KBM-7 (cell line): ENCODE measurements at regions not wholly inside any gene's neighbourhood (a gene's known extent, or its start where the extent isn't known, plus 50 kb on each side); places are given as distances from the start of the nearest gene placed in this dataset.

Experiments
- DNase-seq: peaks from one replicate; pipeline ENCODE4 v3.0.0-alpha.2; 2015
- in situ Hi-C: fragments of 300-500 bp; cut with MboI; formaldehyde crosslinking; loops from 2 replicates; pipeline ENCODE4 v1.14.3; 2020; ENCODE audit warnings: low sequenced_read_pairs, low pct_unique_long_range_greater_than_20kb, mixed read lengths

DNA sequence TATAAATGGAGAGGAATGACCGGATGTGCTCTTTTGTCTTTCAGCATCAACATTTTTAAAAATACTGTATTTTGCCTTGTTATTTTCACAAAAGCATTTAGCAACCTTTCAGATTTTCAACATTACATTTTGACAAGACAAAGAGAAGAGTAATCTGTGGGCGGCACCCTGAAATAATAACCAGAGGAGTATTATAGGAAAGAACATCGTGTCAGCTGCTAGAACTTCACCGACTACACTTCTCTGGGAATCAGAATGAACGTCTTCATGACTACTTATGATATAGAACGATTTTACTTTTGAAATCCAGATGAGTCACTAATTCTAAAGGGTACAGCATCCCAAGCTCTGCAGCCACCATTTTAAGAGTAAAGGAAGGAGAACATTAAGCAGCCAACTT is 531.5 kb upstream of the FRG1 start:
- no peak for DNase-seq
- in situ Hi-C loops, result no loop called here

DNA sequence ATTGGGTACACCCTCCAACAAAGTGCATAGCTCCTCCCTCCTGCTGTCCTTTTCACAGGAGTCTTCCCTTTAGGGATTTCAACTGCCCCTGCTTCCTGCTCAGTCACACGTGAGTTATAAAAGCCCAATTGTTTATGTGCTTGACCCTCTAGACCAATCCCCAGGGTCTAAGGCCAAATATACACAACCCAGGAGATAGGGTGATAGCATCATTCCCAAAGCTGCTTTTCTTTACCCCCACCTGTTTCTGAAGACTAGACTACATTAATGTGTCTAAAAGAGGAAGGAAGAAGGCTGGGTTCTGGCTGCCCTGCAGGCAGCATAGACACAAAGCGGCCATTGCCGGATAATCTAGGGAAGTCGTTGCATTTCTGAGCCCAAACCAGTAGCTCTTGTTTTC is 526.7 kb upstream of the FRG1 start:
- in situ Hi-C loops, result no loop called here
- no peak for DNase-seq

DNA sequence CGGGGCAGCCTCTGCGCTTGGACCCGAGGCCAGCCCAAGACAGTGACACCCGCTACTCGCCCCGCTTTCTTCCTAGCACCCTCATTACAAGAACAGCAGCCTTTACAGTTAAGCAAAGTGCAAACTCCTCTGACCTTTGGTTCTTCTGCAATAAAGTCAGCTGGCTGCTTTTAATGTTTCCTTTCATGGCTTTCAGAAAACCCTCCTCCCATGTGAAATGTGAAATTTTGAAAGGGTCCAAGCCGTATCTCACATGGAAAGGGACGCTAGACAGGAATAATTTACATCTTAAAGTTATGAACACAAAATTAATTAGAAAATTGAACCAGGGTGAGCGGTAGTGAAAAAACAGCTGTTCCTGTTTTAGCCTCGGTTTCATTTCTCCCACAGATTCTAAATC is 520.1 kb upstream of the FRG1 start:
- in situ Hi-C loops, result no loop called here
- DNase-seq, result no peak

DNA sequence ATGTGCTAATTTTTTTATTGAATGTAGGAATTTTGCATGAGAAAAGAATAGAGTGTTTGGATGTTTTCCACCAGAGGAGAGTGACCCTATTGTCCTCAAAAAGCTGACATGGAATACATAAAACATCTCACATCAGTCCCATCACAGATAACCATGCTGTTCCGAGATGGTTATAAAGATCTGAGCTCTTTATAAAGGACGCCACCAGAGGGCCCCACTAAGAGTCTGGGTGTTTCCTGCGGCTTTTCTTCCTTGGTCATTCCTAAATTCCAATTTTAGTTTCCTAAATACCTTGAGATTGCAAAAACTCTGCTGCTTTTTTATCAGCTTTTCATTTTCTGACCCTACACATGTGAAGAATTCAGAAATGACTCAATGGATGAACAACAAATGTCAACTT is 504.5 kb upstream of the FRG1 start:
- in situ Hi-C loops, result no loop called here
- DNase-seq, result peak; percentile 16

DNA sequence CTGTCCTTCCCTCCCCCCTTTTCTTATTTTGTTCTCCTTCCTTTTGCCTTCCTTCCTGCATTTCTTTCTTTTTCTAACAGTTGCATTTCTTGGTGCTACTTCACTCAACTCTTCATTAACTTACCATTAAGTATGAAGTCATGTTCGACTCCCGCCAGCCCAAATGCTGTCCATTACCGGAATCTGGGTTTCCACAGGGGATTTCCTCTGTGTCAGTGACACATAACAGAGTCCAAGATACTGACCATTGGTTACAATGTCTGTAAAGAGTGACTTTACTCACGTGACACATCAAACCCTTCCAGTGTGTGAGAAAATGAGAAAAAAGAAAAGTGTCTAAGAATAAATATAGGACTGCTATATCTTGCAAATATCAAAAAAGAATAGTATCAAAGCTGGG is 500.0 kb upstream of the FRG1 start:
- in situ Hi-C loops, result no loop called here
- DNase-seq, result no peak

DNA sequence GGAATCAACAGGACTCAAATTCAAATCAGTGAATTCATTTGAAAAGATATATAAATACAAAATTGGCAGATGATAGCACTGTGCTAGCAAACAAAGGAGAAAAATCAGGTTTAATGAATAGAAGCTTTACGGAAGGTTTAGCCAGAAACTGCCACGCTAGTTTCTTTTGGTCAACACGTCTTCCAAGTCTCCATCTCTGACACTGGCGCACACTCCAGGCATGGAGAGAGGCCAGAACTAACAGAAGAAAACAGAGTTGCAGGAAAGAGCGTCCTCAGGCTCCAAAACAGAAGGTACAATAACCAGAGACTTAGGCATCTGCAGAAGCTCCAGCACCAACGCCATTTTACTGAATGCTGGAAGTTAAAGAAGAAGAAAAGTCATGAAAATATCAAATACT is 497.3 kb upstream of the FRG1 start:
- in situ Hi-C loops, result no loop called here
- DNase-seq, result no peak

DNA sequence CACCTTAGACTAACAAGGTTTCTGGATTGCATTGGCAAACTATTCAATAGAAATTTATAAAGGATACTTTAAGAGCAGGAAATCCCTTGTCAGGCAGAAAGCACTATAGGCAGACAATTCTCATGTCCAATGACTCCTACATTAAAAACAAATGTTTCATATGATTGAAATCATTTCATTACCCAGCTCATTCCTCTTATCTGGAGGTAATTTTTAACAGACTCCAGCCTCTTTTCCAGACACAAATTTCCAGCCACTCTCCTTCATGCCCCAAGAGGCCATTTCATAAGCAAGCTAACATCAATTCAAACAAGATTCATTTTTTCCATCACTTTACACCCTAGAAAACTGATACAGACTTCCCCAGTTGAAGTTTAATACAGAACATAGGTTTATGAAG is 495.1 kb upstream of the FRG1 start:
- no peak for DNase-seq
- in situ Hi-C loops, result no loop called here

DNA sequence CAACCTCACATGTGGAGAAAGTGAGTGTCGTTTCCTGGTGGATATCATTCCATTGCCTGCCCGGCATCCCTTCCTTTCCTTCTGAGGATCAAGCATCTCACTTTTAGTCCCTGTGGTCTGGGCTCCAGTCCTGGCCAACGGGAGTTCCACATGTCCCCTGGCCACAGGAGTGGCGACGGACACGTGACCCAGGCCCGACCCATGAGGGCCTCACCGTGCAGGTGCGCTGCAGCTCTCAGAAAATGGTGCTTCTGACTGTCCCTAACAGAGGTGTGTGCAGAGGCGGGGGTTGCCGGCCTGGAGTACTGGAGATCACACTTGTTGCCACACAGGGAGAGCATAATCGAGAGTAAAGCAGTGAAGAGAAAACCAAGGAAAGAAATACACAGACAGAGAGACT is 476.9 kb upstream of the FRG1 start:
- in situ Hi-C loops, result no loop called here

DNA sequence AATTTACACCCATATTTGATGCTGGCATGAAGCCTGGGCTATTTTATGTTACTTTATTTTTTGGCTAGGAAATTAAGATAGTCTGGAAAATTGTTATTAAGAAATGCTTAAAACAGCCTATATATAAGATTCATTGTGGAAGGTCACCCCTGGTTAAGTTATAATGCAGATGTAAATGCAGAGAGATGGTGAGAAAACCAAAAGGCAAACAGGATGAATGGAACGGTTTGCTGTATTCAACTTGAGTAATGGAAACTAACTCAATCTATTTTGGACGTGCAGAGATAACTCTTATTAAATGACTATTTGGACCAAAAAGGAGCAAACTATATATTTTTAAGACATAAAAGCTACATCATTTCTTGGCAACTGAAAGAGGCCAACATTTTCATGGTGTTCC is 446.3 kb upstream of the FRG1 start:
- in situ Hi-C loops, result no loop called here
- no peak for DNase-seq

More for the DNA sequence above, 476.9 kb upstream of the FRG1 start:
- no peak for DNase-seq

DNA sequence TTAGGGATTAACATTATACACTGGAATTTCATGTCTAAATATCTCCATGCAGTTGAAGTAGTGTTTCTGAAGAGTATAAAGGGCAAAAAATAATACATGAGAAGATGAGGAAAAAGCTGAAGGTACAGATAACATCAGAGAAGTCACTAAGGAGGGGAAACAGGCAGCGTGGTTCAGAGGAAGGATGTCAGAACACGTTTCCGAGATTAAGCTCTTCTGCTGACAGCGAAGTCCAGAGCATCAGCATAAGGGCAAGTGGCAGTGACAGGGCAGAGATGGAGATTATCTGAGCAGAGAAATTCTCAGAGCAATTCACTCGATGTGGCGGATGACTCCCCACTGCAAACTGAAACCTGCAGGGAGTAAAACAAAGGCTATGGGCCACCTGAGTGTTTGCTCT is 443.2 kb upstream of the FRG1 start:
- in situ Hi-C loops, result no loop called here
- DNase-seq, result peak; percentile 25

DNA sequence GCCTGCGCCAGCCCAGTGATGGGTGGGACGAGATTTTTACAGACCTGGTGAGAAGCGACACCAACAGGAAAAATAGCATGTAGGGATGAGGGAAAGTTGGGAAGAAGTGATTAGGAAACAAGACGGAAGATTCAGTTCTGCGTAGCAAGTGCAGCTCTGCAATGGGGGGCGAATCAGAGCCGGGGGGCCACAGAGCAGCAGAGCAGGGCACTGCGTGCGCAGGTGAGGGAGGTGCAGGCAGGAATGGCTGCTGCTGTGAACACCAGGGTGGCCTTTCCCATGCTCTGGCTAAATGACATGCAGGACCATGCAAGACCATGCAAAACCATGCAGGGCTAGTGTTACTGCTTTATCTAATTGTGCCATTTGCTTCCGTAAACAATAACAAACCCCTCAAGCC is 442.7 kb upstream of the FRG1 start:
- in situ Hi-C loops, result no loop called here
- DNase-seq, result no peak

DNA sequence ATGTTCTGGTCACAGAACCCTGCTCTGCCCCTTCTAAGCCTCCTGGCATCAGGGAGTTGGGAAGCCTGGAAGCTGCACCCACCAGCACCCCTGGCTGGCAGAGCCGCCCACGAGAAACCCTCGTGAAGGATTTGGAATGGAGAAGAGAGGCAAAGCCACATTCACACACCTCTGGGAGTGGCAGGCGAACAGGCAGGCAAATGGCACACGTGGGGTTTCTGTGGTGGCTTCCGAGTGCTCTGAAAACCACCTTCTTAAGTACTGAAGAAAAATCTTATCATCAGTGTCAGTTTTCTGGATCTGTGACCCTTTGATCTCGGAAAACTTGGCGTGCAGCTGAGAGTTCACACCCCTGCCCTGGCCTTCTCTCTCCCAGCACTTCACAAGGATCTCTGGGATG is 442.2 kb upstream of the FRG1 start:
- no peak for DNase-seq
- in situ Hi-C loops, result no loop called here

DNA sequence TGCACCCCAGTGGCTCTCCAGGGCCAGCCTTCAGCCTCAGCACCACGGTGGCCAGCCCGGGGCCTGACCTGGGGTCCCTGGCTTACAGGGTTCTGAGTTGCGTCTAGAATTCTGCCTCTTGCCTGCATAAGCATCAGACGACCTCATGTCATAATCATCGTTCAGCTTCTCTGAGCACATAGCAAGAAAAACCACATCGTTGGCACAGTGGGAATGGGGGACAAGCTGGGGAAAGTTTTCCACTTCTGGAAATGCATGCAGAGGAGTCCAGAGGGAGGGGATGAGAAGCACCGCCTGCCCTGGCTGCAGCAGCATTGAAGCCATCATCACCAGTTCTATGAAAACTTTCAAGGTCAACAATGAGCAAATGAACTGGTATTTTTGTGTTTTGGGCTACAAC is 441.0 kb upstream of the FRG1 start:
- no peak for DNase-seq
- in situ Hi-C loops, result no loop called here

DNA sequence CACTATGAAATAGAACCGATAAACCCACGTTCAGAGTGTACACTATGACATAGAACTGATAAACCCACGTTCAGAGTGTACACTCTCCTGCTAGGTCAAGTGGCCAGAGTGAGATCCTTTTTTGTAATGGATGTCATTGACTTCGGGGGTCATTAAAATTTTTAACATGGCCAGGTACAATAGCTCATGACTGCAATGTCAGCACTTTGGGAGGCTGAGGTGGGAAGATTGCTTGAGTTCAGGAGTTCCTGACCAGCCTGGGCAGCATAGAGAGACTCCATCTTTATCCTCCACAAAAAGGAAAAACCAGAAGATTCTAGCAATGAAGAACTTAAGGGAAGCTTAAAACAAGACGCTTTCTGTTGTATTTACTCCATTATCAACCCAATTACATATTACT is 439.7 kb upstream of the FRG1 start:
- in situ Hi-C loops, result no loop called here
- DNase-seq, result no peak

DNA sequence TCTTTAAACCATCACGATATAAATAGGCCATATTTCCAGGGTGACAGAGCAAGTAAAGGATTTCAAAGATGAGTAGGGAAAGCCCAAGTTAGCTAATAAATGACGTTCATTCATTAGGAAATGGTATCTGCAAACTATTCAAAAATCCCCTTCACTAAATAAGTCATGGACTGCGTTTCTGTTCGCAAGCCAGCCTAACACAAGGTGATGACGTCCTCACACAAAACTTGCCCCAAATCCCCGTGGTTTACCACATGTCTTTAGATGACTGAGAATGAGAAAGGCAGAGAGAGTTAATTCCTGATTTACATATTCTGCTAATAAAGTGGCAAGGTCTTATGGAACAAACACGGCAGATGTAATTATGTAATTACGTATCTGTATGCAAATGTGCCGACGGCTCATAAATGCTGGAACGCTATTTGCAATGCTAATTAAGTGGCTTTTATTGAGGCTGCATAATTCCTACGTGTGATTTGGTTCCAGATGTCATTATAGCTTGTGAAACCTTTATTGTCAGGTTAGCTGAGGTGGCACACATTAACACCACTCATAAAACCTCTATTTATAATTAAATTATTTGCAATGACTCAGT is 437.7 kb upstream of the FRG1 start:
- in situ Hi-C loops, result no loop called here
- DNase-seq, result no peak

DNA sequence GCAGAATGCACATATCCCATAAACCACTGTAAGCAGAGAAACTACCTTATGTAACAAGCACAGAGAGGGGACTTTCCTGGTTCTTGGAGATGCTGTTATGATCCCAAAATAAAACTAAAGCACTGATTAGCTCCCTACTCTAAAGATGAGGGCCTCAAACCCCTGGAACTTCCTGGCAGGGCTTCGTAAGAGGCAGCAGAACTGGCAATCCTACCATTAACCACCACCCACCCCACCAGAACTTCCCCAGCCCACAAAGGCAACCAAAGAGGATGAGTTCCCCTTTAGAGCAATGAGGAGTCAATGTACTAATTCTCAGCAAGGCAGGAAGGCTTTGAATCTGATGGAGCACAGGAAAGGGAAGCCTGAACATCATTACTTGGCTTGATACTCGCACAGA is 436.5 kb upstream of the FRG1 start:
- in situ Hi-C loops, result no loop called here
- no peak for DNase-seq

DNA sequence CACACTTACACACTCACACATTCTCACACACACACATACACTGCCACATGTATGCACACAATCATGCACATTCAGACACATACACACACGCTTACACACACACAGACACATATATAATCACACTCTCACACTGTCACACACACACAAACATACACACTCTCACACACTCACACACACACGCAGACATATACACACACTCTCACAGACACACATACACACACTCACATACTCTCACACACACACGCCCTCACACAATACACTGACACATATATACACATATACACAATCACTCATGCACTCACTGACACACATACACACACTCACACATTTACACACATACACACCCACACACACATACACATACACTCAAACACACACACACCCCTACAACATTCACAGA is 435.3 kb upstream of the FRG1 start:
- in situ Hi-C loops, result no loop called here
- DNase-seq, result no peak

DNA sequence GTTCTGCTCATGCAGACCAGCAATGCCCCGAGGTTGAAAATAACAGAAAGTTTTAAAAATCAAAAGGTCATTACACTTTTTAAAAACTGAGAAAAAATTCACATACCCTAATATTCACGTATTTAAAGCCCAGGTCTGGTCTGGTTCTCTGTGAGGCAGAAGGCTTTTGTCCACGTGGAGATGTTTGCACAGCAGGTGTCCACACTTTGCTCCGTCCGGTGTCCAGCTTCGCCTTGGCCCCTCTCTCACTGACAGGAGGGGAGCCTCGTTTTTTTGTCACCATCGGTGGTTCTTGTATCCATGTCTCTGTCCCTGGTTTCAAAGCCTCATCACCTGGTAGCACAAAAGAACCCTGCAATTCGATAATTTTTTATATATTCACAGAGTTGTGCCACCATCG is 434.6 kb upstream of the FRG1 start:
- in situ Hi-C loops, result no loop called here
- DNase-seq, result no peak

DNA sequence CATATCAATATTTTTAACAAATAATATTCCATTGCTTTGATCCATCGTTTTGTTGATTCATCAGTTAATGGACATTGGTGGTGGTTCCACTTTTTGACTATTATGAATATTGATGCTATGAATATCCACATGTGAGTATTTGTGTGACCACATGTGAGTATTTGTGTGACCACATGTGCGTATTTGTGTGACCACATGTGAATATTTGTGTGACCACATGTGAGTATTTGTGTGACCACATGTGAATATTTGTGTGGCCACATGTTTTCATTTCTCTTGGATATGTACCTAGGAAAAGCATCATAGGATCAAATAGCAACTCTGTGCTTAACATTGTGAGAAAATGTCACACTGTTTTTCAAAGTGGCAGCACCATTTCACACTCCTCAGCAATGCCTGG is 433.6 kb upstream of the FRG1 start:
- in situ Hi-C loops, result no loop called here
- DNase-seq, result no peak

DNA sequence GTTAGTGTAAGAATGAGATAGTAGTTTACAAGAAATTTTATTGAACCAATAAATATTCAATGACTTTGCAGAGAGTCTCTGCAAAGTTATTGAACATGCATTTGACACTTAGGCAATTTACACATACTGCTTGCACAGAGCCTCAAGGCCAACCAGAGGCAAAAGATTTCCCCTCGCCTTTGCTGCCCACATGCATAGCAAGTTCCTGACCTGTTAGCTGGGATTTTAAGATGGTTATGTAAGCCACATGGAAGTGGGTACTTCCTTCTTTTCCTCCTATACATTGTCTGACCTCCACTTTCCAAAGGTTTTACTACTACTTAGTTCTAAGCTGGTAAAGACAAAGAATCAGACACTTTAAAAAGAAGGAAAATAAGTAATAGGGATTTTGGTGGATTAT is 430.1 kb upstream of the FRG1 start:
- DNase-seq, result no peak
- in situ Hi-C loops, result no loop called here

DNA sequence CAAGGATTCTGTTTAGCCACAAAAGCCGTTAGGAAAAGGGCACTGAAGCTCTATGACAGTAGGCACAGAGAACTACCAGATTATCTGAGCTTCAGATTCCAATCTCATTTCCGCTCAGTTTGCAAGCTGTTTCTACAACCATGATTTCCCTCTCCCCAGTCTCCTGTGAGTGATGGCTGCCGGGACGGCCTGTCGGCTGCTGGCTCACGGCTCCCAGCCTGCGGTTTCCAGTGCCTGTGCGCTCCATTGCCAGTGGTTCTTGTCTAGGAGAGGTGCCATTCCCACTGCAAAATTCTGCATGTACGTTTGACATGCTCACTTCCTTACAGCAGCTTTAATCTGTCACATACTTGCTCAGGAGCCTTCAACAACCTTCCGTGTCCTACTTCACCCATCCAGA is 429.1 kb upstream of the FRG1 start:
- in situ Hi-C loops, result no loop called here
- DNase-seq, result no peak

DNA sequence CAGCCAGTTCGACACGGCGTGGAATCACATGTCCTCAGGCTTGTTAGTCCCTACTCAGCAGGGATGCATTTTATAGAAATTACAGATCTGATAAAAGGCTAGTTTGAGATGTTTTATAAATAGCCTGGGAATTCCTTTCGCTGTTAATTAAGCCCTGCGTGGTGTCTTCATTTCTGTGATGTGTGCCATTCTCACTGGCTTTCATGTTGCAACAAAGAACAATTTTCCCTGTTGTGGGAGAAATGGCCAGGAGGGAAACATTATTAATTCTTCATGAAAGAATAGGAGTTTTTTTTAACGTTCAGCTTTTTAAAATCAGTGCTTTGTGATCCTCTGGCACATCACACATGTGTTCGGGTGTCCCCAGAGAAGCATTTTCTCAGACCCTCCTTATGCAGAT is 427.3 kb upstream of the FRG1 start:
- no peak for DNase-seq
- in situ Hi-C loops, result no loop called here
